Ovary (tissue), 3 donors: ENCODE measurements at regions not wholly inside any gene's neighbourhood (a gene's known extent, or its start where the extent isn't known, plus 50 kb on each side); places are given as distances from the start of the nearest gene placed in this dataset.

ENCODE experiments used
- CTCF ChIP-seq, 3 donors: fragments of 450-650 bp in 2 of 3; fragments of 200-600 bp in 1 of 3; IDR thresholded peaks; one replicate each; pipeline versions ENCODE4 v1.5.1 to v1.8.0; 2016 to 2022; ENCODE audit warnings: antibody characterized with exemption in 3 of 3, mild to moderate bottlenecking in 1 of 3
- EP300 ChIP-seq: sonication (generic); formaldehyde crosslinking; IDR thresholded peaks from one replicate; pipeline ENCODE4 v1.6.1; 2017; ENCODE audit warnings: antibody characterized with exemption
- donor health status: DM: no; HTN: no; CAD: no.

DNA sequence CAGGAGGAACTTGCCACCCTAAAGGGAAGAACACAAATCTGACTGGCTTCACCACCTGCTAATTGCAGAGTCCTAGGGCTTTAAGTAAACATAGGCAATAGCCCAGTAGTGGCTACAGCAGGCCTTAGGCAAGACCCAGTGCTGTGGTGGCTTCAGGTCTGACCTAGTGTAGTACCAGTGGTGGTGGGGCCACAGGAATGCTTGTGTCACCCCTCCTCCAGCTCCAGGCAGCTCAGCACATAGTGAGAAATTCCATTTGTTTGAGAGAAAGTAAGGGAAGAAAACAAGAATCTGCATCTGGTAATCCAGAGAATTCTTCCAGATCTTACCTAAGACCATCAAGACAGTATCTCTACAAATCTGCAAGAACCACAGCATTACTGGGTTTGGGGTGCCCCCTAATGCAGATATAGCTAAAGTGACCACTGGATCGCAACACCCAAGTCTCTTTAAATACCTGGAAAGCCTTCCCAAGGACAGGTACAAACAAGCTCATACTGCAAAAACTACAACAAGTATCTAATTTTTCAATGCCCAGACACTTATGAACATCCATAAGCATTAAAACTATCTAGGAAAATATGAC lies 102.6 kb upstream of the TRPM3 start:
- no peak for TF ChIP-seq CTCF (IDR thresholded peaks at IDR 0.05)
- no peak for TF ChIP-seq EP300
